Testis (tissue), 2 donors: ENCODE measurements at regions not wholly inside any gene's neighbourhood (a gene's known extent, or its start where the extent isn't known, plus 50 kb on each side); places are given as distances from the start of the nearest gene placed in this dataset.

Experiments
- CTCF ChIP-seq, 3 experiments: fragments of 450-650 bp in 2 of 3; fragments of 200-600 bp in 1 of 3; sonication (generic) in 1 of 3; IDR thresholded peaks; one replicate each; pipeline ENCODE4 v1.5.1; 2016 to 2019; ENCODE audit warnings: antibody characterized with exemption in 3 of 3, mild to moderate bottlenecking in 2 of 3, moderate library complexity in 1 of 3
- POLR2A ChIP-seq: fragments of 450-650 bp; IDR thresholded peaks from one replicate; pipeline ENCODE4 v1.6.1; 2017; ENCODE audit warnings: antibody characterized with exemption, mild to moderate bottlenecking, moderate library complexity

DNA sequence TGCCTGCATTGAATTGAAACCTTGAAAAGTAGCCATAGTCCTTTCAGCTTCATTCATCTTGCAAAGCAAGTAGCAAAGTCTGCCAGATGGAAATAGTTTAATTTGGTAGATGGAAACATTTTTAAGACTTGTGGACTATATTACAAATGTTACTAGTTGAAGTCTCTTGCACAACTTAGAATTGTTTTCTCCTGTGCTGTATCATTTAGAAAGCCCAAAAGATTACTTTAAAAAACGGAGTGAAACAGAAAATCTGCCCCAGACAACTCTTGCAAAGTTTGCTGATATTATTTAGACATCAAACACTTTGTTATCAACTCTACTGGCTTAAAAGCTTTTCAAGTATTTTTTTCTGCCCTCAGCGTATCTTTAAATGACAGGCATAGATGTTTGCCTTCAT lies 335.0 kb downstream of the RPRM start:
- TF ChIP-seq CTCF (IDR thresholded peaks at IDR 0.05) (no peak), POLR2A (no peak)
